ENCODE measurements at regions not wholly inside any gene's neighbourhood (a gene's known extent, or its start where the extent isn't known, plus 50 kb on each side); places are given as distances from the start of the nearest gene placed in this dataset.

GRCh38 chr3:76502076-76502475, 537.8 kb upstream of the ROBO2 start:
- Histone ChIP-seq H3K4me3 (no peak overlapping the region), H3K27ac (no peak overlapping the region), H3K4me1 (no peaks in the 10 kb centered on the region), H3K36me3 (no peaks in the 10 kb centered on the region), H3K9me3 (no peaks in the 10 kb centered on the region), H3K27me3 (no peaks in the 10 kb centered on the region)
- no peak for DNase-seq
- TF ChIP-seq CTCF (IDR thresholded peaks at IDR 0.05): no peak
- intact Hi-C loops (cut with DNase I; ENCODE audit: low total_unique reads): no loop called here

- intact Hi-C loops (cut with DNase I; ENCODE audit: low total_unique reads): no loop called here
- H3K4me3 ChIP-seq: no peak overlapping the region
- no peak for DNase-seq
- TF ChIP-seq CTCF (IDR thresholded peaks at IDR 0.05): no peak
- H3K27me3 ChIP-seq: no peaks in the 10 kb centered on the region
- no peaks in the 10 kb centered on the region for H3K9me3 ChIP-seq
- H3K4me1 ChIP-seq: no peaks in the 10 kb centered on the region
- no peak overlapping the region for H3K27ac ChIP-seq
- H3K36me3 ChIP-seq: no peaks in the 10 kb centered on the region
Measured at GRCh38 chr3:76505202-76505845, 534.6 kb upstream of the ROBO2 start.

- H3K27ac ChIP-seq: no peak overlapping the region
- DNase-seq: no peak
- intact Hi-C loops (cut with DNase I; ENCODE audit: low total_unique reads): no loop called here
- no peaks in the 10 kb centered on the region for H3K4me1 ChIP-seq
- no peaks in the 10 kb centered on the region for H3K36me3 ChIP-seq
- H3K27me3 ChIP-seq: no peaks in the 10 kb centered on the region
- no peak for TF ChIP-seq CTCF (IDR thresholded peaks at IDR 0.05)
- no peak overlapping the region for H3K4me3 ChIP-seq
- no peaks in the 10 kb centered on the region for H3K9me3 ChIP-seq
Measured at GRCh38 chr3:76509179-76509830, 530.6 kb upstream of the ROBO2 start.

- DNase-seq: no peak
- intact Hi-C loops (cut with DNase I; ENCODE audit: low total_unique reads): no loop called here
- H3K27me3 ChIP-seq: no peaks in the 10 kb centered on the region
- no peak for TF ChIP-seq CTCF (IDR thresholded peaks at IDR 0.05)
- no peak overlapping the region for H3K27ac ChIP-seq
- H3K36me3 ChIP-seq: no peaks in the 10 kb centered on the region
- no peaks in the 10 kb centered on the region for H3K4me1 ChIP-seq
- no peaks in the 10 kb centered on the region for H3K9me3 ChIP-seq
- no peak overlapping the region for H3K4me3 ChIP-seq
Measured at GRCh38 chr3:76514836-76515235, 525.1 kb upstream of the ROBO2 start.

GRCh38 chr3:76523337-76523736, 516.6 kb upstream of the ROBO2 start:
- Histone ChIP-seq H3K9me3 (no peaks in the 10 kb centered on the region), H3K27ac (no peak overlapping the region), H3K27me3 (no peaks in the 10 kb centered on the region), H3K36me3 (no peaks in the 10 kb centered on the region), H3K4me1 (no peaks in the 10 kb centered on the region), H3K4me3 (no peak overlapping the region)
- intact Hi-C loops (cut with DNase I; ENCODE audit: low total_unique reads): no loop called here
- TF ChIP-seq CTCF (IDR thresholded peaks at IDR 0.05): no peak
- no peak for DNase-seq

Data from tibial artery (tissue), 4 donors.